ENCODE measurements at regions not wholly inside any gene's neighbourhood (a gene's known extent, or its start where the extent isn't known, plus 50 kb on each side); places are given as distances from the start of the nearest gene placed in this dataset.
A peak's percentile ranks its signal among the peaks of the same experiment; 100 is the strongest.

DNA sequence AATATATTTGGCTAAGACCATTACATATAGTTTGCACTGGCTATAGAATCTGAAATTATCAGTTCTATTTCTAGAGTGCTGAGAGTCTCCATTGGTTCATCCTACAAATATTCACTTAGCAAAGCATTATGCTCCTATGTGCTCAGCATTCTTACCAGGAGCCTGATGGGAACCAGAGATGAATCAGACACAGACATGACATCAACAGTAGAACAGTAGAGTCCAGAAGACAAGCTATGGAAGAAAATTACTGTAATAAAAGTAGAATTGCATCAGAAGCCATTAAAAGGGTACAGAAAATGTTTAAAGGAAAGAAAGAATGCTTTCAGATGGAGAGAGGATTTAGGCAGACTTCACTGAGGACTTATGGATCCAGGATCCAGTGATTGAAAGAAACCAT lies 271.7 kb upstream of the SNX7 start:
- Histone ChIP-seq H3K9me3 (replicated peaks) (no peaks in the 10 kb centered on the region), H3K4me1 (peaks cover 12% of the 10 kb centered on the region), H3K36me3 (no peaks in the 10 kb centered on the region), H3K27ac (no peak overlapping the region), H3K4me3 (no peak overlapping the region), H3K27me3 (no peaks in the 10 kb centered on the region)
- no peak for DNase-seq

DNA sequence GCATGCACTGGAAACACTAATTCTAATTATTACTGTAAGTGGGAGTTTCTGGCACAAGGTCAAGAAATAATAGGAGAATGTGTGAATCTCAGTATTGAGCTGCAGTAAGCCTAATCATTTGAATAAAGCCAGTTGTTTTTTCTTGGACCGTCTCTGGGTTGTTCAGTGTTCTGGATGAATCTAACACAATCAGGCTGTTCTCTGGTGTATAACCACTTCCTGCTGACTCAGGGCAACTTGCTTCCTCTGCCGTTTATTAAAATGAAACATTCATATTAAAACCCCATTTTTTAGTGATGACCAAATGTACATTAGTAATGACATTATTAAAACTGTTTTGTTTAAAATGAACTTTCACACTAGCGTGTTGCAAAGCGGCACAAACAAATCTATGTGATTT lies 273.1 kb upstream of the SNX7 start:
- Histone ChIP-seq H3K4me3 (no peak overlapping the region), H3K27me3 (no peaks in the 10 kb centered on the region), H3K9me3 (replicated peaks) (no peaks in the 10 kb centered on the region), H3K4me1 (peaks cover 8% of the 10 kb centered on the region), H3K36me3 (no peaks in the 10 kb centered on the region), H3K27ac (no peak overlapping the region)
- DNase-seq = peak in 1 of 2 experiments; percentile 35

DNA sequence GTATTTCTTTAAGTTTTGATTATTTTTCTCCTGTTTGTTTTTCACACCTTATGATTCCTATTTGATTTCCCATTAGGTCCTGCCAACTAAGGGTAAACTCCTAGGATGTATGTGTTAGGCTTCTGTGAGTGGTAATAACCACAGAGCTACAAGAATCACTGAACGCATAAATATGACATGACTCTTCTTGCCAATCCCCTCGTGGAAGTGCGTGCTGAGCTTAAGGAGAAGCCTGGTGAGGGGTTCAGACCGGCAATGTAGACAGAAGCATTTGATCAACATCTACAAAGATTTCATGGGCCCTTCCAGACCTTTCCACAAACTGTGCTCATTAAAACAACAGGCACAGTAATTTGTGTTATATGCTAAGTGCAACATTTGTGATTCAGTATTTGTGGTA lies 273.8 kb upstream of the SNX7 start:
- H3K4me1 ChIP-seq = peaks cover 8% of the 10 kb centered on the region

DNA sequence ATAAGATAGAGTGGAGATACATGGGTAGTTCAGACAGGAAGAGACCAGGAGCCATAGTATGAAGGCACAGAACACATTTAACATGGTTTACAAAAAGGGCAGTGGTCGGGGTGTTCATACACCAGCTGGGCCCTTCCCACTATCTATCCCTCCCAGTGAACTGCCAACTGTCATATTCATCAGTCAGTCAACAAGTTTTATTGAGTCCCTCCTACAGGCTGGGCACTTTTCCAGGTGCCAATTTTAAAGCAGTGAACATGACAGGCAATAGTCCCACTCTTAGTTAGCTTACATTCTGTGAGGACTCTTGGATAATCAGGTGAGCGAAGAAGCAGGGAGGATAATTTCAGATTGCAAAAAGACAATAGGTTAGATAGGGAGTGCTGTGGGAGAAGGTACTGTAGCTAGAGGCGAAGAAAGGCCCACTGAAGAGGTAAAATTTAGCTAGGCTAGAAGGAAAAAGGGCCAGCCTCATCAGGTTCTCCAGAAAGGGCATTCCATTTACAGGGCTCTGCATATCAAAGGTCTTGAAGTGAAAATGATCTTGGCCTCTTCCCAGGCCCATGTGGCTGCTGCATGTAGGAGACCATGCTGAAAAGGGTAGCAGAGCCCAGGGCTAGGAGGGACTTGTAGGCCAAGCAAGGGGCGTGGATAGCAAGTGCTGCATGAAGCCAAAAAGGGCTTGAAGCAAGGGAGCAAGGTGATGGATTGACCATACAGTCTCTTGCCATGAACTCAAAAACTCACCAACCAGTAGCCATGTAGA lies 274.7 kb upstream of the SNX7 start:
- Histone ChIP-seq H3K4me3 (no peak overlapping the region), H3K27ac (no peak overlapping the region), H3K36me3 (no peaks in the 10 kb centered on the region), H3K4me1 (peaks cover 8% of the 10 kb centered on the region), H3K9me3 (replicated peaks) (no peaks in the 10 kb centered on the region), H3K27me3 (no peaks in the 10 kb centered on the region)
- no peak for DNase-seq

More for the DNA sequence above, 273.8 kb upstream of the SNX7 start:
- H3K36me3 ChIP-seq = no peaks in the 10 kb centered on the region
- no peak overlapping the region for H3K27ac ChIP-seq
- no peaks in the 10 kb centered on the region for H3K27me3 ChIP-seq
- no peaks in the 10 kb centered on the region for H3K9me3 ChIP-seq (replicated peaks)
- no peak overlapping the region for H3K4me3 ChIP-seq
- no peak for DNase-seq

DNA sequence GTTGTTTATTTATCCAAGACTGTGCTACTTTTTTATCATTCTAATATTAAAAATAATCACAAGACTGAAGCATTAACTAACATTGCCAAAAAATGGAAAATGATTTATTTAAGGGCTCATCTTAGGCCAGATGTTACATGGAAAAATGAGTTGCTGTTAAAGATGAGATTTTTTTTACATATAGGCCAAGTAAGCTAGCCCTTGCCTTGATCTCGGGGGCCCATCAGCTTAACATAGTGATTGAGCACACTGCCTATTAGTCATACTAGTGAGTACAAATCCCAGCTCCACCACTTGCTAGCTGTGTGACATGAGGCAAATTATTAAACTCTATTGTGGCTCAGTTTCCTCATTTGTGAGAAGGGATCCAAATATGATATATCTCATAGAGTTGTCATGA lies 275.9 kb upstream of the SNX7 start:
- no peaks in the 10 kb centered on the region for H3K9me3 ChIP-seq (replicated peaks)
- no peak for DNase-seq
- H3K27me3 ChIP-seq = no peaks in the 10 kb centered on the region
- no peak overlapping the region for H3K27ac ChIP-seq
- H3K4me3 ChIP-seq = no peak overlapping the region
- no peaks in the 10 kb centered on the region for H3K36me3 ChIP-seq
- peaks cover 8% of the 10 kb centered on the region for H3K4me1 ChIP-seq

DNA sequence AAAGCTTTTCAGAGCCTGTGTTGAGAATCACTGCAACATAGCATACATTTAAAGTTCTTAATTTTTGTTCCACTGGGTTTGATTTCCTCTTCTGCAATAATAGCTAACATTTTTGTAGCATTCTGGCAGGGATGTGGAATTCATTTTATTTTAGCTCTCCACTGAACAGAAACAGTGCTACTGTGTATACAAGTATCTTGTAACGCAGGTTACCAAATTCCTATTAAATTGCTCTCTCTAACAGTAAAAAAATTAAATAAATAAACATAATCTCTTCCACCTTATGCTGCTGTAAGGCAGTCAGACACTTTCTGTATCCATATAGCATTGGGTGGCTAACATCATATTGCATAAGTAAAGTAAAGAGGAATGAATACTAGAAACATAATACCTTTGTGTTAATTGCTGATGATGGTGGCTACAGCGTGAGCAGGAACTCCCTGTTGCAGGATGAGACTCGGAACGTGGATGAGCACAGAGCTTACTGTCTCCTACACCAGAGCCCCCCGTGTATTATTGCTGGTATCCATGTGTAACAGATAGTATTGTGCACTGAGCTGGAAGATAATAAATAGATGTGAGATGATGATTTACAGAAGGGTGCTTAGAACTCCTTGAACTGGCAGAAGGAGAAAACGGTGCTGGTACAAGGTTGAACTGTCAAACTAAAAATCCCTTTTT lies 276.9 kb upstream of the SNX7 start:
- Histone ChIP-seq H3K27ac (no peak overlapping the region), H3K4me1 (peaks cover 8% of the 10 kb centered on the region), H3K27me3 (no peaks in the 10 kb centered on the region), H3K4me3 (no peak overlapping the region), H3K9me3 (replicated peaks) (no peaks in the 10 kb centered on the region), H3K36me3 (no peaks in the 10 kb centered on the region)
- no peak for DNase-seq

DNA sequence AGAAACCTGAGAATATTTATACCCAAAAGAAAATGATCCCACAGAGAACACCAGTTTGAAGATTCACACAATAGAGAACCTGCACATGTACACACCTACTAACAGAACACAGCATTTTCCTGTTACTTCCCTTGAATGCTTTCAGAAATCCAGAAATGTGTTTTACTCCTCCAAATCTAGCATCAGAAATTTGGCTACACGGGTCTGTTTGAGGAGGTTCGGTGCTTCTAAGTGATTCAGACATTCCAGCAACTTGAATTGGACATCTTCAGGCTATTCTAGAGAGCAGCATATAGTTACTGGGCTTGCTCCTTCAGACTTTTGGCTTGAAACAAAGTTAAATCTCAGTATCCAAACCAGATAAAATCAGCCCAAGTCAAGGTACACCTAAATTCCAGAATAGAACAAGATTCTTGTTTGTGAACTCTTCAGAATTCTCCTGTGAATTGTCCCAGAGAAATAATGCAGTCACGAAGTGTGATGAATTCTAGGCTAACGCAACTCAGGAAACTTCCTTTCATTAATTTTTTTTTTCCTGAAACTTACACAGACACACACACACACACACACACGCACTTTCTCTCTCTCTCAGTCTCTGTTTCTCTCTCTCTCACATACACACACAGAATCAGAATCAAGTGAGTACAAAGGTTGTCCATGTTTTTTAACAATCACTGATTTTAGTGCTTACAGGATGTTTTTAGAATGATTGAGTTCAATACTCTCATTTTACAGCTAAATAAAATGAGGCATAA lies 278.4 kb upstream of the SNX7 start:
- Histone ChIP-seq H3K27me3 (no peaks in the 10 kb centered on the region), H3K9me3 (replicated peaks) (no peaks in the 10 kb centered on the region), H3K4me1 (peaks cover 3% of the 10 kb centered on the region; the same call in 1 of the 2 replicates), H3K27ac (no peak overlapping the region), H3K36me3 (no peaks in the 10 kb centered on the region), H3K4me3 (no peak overlapping the region)
- DNase-seq = no peak

DNA sequence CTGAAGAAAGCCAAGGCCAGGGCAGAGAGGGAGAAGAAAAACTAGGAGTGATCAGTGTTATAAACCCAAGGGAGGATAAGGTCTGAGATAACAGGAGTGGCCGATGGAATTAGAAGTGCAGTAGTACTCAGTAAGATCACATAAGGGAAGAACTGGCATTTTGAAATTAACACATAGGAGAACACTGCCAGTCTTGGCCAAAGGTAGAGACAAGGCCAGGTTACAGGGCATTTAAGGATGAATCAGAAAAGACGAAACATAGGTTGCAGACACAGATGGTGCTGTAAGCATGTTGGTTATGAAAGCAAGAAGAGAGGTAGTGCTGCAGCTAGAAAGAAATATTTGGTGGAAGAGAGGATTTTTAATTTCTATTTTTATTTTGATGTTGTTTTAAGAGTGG lies 278.9 kb upstream of the SNX7 start:
- Histone ChIP-seq H3K4me1 (no peaks in the 10 kb centered on the region), H3K36me3 (no peaks in the 10 kb centered on the region), H3K27ac (no peak overlapping the region)

DNA sequence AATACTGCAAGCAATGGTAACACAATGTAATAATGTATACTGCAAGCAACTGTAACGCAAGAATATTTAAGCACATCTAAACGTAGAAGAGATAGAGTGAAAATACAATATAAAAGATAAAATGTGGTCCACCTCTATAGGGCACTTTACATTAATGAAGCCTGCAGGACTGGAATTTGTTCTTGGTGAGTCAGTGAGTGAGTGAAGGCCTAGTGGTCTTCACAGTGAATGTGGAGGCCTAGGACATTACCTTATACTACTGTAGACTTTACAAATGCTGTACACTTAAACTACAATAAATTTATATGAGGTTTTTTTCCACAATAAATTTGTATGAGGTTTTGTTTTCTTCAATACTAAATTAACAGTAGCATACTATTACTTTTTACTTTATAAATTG lies 287.4 kb upstream of the SNX7 start:
- Histone ChIP-seq H3K4me1 (no peaks in the 10 kb centered on the region), H3K4me3 (no peak overlapping the region), H3K27ac (no peak overlapping the region), H3K9me3 (replicated peaks) (no peaks in the 10 kb centered on the region), H3K36me3 (no peaks in the 10 kb centered on the region), H3K27me3 (no peaks in the 10 kb centered on the region)
- DNase-seq = no peak

More for the DNA sequence above, 278.9 kb upstream of the SNX7 start:
- Histone ChIP-seq H3K4me3 (no peak overlapping the region), H3K27me3 (no peaks in the 10 kb centered on the region), H3K9me3 (replicated peaks) (no peaks in the 10 kb centered on the region)
- no peak for DNase-seq

DNA sequence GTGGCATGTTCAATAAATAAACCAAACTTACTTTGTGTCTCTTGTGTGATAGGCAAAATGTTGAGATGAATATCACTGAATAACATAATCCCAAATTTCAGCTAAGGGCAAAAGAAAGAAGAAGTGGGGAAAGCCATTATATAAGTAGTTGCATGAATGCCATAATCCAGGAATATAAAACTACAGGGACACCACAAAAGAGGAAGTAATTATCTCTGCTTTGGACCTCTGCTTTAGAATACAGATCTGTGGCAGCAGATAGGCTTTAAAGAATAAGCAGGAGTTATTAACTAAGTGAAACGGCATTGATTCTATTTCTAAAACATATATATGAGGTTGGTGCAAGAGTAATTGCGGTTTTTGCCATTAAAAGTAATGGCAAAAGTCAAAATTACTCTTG lies 288.5 kb upstream of the SNX7 start:
- H3K4me1 ChIP-seq = no peaks in the 10 kb centered on the region
- H3K4me3 ChIP-seq = no peak overlapping the region
- H3K27ac ChIP-seq = no peak overlapping the region
- H3K9me3 ChIP-seq (replicated peaks) = no peaks in the 10 kb centered on the region
- no peaks in the 10 kb centered on the region for H3K36me3 ChIP-seq
- no peaks in the 10 kb centered on the region for H3K27me3 ChIP-seq
- no peak for DNase-seq

DNA sequence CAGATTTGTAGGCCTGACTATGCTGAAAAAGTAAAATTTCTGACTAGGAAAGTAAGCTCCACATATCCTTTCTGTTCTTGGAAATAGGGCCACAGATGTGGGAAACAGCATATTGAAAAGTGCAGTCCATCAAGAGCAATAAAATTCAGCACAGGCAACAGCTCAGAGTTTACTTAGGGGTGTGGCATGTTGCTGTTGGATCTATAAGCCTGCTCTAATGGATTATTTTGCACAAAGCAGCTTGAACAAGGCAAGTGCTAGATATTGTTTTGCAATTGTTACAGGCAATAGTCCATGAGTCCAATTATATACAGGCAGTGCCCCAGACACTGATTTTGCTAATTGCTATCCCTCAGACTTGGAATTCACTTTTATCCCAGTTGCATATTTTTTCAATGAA lies 289.8 kb upstream of the SNX7 start:
- no peaks in the 10 kb centered on the region for H3K9me3 ChIP-seq (replicated peaks)
- H3K4me1 ChIP-seq = no peaks in the 10 kb centered on the region
- H3K27ac ChIP-seq = no peak overlapping the region
- no peak overlapping the region for H3K4me3 ChIP-seq
- no peaks in the 10 kb centered on the region for H3K27me3 ChIP-seq
- H3K36me3 ChIP-seq = no peaks in the 10 kb centered on the region
- DNase-seq = no peak

DNA sequence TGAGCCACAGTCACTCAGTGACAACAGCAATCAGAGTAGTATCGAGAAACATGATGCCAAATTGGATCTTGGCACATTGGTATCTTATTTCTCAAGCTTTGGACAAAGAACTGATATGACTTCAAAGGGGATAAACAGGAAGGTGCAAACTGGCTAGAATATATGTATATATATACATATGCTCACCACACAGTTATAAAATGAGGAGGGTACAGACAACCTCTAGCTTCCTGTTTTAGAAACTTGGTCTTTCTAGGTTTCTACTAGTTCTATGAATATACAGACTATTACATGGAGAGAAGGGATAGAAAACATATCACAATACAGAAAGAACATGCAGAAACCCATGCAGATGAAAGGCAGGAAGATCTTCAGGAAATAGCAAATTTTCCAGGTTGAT lies 292.1 kb upstream of the SNX7 start:
- Histone ChIP-seq H3K27ac (no peak overlapping the region), H3K27me3 (no peaks in the 10 kb centered on the region), H3K4me1 (no peaks in the 10 kb centered on the region), H3K36me3 (no peaks in the 10 kb centered on the region), H3K4me3 (no peak overlapping the region), H3K9me3 (replicated peaks) (no peaks in the 10 kb centered on the region)
- no peak for DNase-seq

DNA sequence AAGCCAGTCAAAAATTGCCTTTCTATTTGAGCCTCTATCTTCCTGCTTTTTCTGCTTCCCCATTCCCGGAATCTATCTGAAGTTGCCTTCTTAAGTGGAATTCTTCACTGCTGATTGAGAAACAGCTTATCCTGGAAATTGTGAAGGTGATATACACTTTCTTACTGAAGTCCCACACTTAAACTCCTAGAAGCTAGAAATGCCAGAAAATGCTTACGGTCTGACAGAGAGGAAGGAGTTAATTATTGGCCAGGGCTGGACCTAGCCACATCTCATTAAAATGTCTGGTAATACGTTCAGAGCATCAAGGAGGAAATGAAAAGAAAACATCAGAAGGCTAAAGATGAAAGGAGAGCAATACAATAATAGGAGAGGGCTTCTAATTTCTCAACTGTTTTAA lies 292.5 kb upstream of the SNX7 start:
- Histone ChIP-seq H3K4me1 (no peaks in the 10 kb centered on the region), H3K27me3 (no peaks in the 10 kb centered on the region), H3K36me3 (no peaks in the 10 kb centered on the region), H3K27ac (no peak overlapping the region; the same call in 1 of the 2 replicates), H3K4me3 (no peak overlapping the region), H3K9me3 (replicated peaks) (no peaks in the 10 kb centered on the region)
- DNase-seq = no peak

DNA sequence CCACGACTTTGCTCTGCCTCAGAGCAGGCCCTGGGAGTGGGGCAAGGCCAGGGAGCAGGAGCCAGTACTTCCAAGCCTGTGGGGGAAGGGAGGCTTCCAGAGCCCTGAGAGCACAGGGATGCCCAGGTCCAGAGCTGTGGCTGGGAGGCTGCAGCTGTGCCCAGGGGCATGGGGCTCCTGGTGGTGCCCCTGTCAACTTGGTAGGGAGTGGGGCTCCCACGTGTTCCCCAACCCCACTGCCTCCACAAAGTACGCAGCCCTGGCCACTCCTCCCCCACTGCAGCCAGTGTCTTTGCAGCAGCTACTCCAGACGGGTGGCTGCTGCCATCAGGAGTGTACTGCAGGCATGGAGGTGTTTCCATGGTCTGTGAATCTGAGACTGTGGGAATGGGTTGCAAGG lies 294.1 kb upstream of the SNX7 start:
- DNase-seq = no peak
- Histone ChIP-seq H3K4me1 (no peaks in the 10 kb centered on the region), H3K9me3 (replicated peaks) (no peaks in the 10 kb centered on the region), H3K27ac (no peak overlapping the region), H3K36me3 (no peaks in the 10 kb centered on the region), H3K27me3 (no peaks in the 10 kb centered on the region), H3K4me3 (no peak overlapping the region)

DNA sequence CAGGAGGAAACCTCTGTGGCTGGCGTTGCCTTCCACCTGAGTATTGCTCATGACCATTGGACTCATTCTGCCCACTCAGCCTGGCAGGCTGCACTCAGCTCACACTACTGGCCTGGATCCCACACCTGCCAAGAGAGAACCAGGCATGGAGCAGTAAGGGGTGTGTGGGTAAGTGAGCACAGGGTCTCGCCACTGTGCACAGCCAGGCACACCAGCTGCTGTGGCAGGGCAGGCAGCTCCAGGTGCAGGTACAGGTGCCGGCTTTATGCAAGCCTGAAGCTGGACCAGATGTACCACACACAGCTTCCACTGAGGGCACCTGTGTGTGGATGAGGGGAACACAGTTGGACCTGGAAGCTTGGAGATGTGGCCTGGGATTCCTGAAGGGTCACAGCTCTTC lies 295.2 kb upstream of the SNX7 start:
- Histone ChIP-seq H3K9me3 (replicated peaks) (no peaks in the 10 kb centered on the region), H3K27ac (no peak overlapping the region), H3K4me1 (no peaks in the 10 kb centered on the region), H3K27me3 (no peaks in the 10 kb centered on the region), H3K36me3 (no peaks in the 10 kb centered on the region), H3K4me3 (no peak overlapping the region)
- no peak for DNase-seq

Data from SJCRH30 (cell line).